CD4-positive, alpha-beta T cell treated with Interleukin-21 for 1 hour (primary cell): ENCODE measurements at regions not wholly inside any gene's neighbourhood (a gene's known extent, or its start where the extent isn't known, plus 50 kb on each side); places are given as distances from the start of the nearest gene placed in this dataset.
A peak's percentile ranks its signal among the peaks of the same experiment; 100 is the strongest.
"Not testable (repeated sequence)": the region's sequence is repeated elsewhere in the genome, so short reads cannot be mapped to it uniquely, and the experiment has no call there.

Experiments
- DNase-seq: peaks from one replicate; pipeline ENCODE4 v3.0.0-alpha.2; 2020

DNA sequence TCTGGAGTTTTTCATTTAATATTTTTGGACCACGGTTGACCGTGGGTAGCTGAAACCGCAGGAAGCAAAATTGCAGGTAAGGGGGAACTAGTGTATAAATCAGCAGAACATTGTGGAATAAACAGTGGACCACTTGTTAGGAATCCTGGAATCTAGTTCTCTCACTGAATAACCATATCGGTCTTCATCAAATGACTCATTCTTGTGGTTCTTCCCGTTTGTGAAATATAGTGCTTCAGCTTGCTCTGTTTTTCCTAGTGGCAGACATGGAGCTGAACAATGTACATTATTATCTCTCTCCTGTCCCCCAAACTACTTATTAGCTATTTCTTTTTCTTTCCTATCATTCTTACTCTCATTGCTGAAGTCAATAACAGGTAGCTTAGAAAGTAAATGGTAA is 61.9 kb downstream of the HSPA13 start:
- DNase-seq: no peak

- no peak for DNase-seq
These were observed 63.1 kb downstream of the HSPA13 start for GRCh38 chr21:14319805-14320204.

GRCh38 chr21:14318578-14318977 is 64.4 kb downstream of the HSPA13 start:
- no peak for DNase-seq

DNA sequence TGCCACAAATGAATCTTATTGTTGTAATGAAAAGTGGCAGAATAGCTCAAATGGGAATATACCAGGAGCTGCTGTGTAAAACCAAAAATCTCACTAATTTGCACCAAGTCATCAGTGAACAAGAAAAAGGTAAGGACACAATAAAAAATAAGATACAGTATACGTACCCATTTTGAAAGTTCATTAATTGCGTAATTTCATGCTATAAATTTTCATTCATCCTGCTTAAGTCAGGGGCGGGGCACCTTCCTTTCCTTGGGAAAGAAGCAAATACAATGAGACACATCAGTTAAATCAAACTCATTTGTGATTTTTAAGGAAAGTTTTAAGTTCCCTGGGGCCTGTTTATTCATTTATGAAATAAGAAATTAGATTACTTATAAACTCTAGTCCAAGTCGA is 65.4 kb downstream of the HSPA13 start:
- no peak for DNase-seq

GRCh38 chr21:14313300-14313699 is 69.6 kb downstream of the HSPA13 start:
- DNase-seq: no peak

DNA sequence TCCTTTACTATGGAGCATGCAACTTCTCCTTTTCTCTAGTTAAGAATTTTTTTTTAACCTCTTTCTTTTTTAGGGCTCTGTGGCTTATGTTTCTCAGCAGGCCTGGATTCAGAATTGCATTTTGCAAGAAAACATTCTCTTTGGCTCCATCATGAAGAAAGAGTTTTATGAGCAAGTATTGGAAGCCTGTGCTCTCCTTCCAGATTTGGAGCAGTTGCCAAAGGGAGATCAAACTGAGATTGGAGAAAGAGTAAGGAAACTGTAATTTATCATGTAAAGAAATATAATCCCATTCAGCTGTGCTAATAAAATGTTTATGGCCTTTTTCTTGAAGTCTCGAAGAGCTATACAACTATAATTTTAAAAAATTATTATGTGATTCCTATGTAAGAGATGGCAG is 70.1 kb downstream of the HSPA13 start:
- no peak for DNase-seq

GRCh38 chr21:14308234-14308633 is 74.7 kb downstream of the HSPA13 start:
- no peak for DNase-seq

DNA sequence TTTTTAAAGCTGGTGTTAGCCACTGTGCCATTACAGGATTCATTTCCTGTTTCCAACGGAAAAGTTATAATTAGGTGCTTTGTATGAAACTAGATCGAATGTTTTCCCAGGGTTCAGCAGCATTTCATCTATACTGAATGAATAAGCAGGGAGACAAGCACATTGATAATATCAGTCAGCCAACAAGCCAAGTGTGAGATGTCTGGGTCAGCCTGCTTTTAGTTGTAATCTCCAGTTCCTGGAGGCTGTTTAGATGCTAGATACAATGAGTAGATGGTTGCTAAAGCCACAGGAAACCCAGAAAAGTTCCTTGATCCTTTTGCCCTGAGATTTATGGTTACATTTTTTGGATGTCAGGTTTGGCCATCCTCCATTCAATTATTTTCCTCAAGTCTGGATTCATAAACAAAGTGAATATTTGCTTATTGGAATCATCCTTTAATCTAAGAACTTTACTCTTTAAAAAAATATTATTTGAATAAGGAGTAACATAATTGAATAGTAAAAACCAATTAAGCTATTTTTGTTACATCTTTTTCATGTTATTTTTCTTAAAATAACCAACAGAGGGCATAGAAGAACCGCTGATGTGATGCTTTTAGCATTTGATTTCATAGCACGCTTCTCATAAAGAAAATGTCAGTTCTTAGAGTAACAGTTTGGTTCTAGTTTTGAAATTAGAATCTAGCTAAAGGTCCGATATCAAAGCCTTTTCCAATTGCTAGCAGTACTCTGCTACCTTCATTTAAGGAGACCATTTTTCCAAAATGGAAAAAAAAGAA is 76.6 kb downstream of the HSPA13 start:
- DNase-seq: peak; percentile 1

GRCh38 chr21:14303731-14304488 is 79.0 kb downstream of the HSPA13 start:
- DNase-seq: no peak

DNA sequence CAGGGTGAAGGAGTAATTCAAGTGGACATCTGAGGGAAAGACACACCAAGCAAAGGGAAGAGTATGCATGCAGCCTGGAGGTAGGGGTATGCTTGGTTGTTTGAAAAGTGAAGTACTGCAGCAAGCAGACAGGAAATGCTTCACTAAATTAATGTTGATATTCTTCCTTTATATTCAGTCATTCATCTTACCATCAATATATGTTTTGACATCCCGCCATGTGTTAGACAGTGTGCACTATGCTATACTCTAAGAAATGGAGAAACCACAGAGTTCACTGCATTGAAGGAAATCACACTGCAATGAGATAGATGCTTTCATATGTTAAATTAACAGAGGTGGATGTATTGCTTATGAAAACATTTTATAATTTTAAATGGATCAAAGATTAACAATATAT is 82.9 kb downstream of the HSPA13 start:
- no peak for DNase-seq

DNA sequence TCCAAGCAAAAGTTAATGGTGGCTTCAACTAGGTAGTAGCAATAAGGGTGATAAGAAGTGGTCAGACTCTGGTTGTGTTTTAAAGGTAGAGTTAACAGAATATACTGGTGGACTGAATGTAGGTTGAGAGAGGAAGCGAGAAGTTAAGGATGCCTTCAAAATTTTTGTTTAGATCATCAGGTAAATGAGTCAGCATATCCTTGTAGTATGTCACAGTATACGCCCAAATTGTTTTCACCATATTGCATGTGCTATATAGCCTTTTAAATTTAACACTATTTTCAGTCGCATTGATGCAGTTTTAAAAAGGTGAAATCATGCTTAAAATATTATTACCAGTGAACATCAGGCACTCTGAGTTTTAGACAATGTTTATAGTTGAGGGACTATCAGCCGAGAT is 74.6 kb downstream of the RBM11 start:
- DNase-seq: no peak

DNA sequence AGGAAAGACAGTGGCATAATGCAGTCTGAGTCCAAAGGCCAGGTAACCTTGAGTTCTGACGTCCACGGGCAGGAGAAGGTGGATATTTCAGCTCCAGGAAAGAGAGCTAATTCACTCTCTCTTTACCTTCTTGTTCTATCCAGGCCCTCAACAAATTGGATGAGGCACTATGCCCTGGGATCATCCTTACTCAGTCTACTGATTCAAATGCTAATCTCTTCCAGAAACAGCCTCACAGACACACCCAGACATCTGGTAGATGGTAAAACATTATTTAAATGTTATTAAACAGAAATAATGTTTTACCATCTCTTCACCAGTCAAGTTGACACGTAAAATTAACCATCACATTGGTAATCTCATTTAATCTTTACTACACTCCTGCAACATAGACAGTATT is 73.0 kb downstream of the RBM11 start:
- no peak for DNase-seq

DNA sequence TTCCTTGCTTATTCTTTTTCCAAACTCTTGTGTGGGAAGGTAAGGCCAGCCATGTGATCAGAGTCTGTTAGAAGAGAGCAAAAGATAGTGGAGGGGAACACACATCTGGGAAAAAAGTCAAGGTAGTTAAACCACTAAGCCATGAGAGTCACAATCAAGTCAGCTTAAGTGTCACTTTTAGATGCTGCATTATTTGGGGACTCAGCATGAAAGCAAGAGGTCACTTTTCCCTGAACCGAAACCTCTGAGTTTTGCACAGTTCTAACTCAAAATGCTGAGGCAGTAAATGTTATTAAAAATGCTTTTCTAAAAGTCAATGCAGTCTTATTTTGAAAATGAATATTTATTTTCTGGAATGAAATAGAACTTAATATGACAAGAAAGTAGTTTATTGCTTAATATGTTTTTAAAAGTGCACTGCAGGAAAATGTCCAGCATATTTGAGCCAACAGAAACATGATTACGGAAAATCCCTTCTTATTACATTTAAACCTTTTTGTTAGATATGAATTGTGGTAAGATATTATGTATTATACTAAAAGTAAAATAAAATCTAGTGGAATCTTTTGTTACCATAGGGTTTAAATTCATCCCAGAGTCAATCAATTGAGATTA is 69.3 kb downstream of the RBM11 start:
- DNase-seq: no peak

GRCh38 chr21:14284481-14284880 is 68.5 kb downstream of the RBM11 start:
- no peak for DNase-seq

DNA sequence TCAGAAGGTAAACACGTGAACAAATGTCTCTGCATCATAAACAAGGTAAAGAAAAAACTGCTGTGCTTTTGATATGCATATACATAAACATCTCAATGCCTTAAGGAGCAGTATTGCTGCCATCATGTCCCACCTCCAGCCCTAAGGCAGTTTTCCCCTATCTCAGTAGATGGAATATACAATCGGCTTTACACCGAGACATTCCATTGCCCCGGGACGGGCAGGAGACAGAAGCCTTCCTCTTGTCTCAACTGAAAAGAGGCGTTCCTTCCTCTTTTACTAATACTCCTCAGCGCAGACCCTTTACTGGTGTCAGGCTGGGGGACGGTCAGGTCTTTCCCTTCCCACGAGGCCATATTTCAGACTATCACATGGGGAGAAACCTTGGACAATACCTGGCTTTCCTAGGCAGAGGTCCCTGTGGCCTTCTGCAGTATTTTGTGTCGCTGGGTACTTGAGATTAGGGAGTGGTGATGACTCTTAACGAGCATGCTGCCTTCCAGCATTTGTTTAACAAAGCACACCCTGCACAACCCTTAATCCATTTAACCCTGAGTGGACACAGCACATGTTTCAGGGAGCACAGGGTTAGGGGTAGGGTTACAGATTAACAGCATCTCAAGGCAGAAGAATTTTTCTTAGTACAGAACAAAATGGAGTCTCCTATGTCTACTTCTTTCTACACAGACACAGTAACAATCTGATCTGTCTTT is 65.4 kb downstream of the RBM11 start:
- DNase-seq: not testable (repeated sequence)
